ENCODE measurements at regions not wholly inside any gene's neighbourhood (a gene's known extent, or its start where the extent isn't known, plus 50 kb on each side); places are given as distances from the start of the nearest gene placed in this dataset.

GRCh38 chr3:99145031-99145430 is 243.5 kb upstream of the DCBLD2 start:
- no peaks in the 10 kb centered on the region for H3K36me3 ChIP-seq (ENCODE audit: low read length)
- H3K9me2 ChIP-seq (replicated peaks; ENCODE audit: insufficient read depth, low read length) = no peaks in the 10 kb centered on the region
- no peak overlapping the region for H3K9ac ChIP-seq (ENCODE audit: low read length)
- no peaks in the 10 kb centered on the region for H4K20me1 ChIP-seq (ENCODE audit: low read depth, low read length)
- no peaks in the 10 kb centered on the region for H3K9me3 ChIP-seq (ENCODE audit: insufficient read depth, low read length)
- H3K4me2 ChIP-seq (ENCODE audit: low read depth, low read length, poor library complexity, severe bottlenecking) = no peak overlapping the region
- no peaks in the 10 kb centered on the region for H3K79me2 ChIP-seq (ENCODE audit: insufficient read depth, low read length)
- H3K4me3 ChIP-seq (ENCODE audit: insufficient read depth, low read length, poor library complexity, severe bottlenecking) = no peak overlapping the region
- TF ChIP-seq CTCF (IDR thresholded peaks at IDR 0.05; ENCODE audit: insufficient read depth, low read length, poor library complexity, severe bottlenecking) (no peak), EZH2phosphoT487 (conservative IDR thresholded peaks at IDR 0.05; ENCODE audit: low read length) (no peak)
- no peaks in the 10 kb centered on the region for H3F3A ChIP-seq (ENCODE audit: insufficient read depth)
- H3K27me3 ChIP-seq (ENCODE audit: low read length) = no peaks in the 10 kb centered on the region
- H2AFZ ChIP-seq (ENCODE audit: low read depth, low read length, severe bottlenecking) = no peak overlapping the region
- no peak overlapping the region for H3K27ac ChIP-seq (ENCODE audit: low read depth, low read length)

- no peak overlapping the region for H3K27ac ChIP-seq (ENCODE audit: low read depth, low read length)
- H2AFZ ChIP-seq (ENCODE audit: low read depth, low read length, severe bottlenecking) = no peak overlapping the region
- no peak overlapping the region for H3K9ac ChIP-seq (ENCODE audit: low read length)
- H4K20me1 ChIP-seq (ENCODE audit: low read depth, low read length) = no peaks in the 10 kb centered on the region
- no peaks in the 10 kb centered on the region for H3K79me2 ChIP-seq (ENCODE audit: insufficient read depth, low read length)
- no peaks in the 10 kb centered on the region for H3K9me3 ChIP-seq (ENCODE audit: insufficient read depth, low read length)
- H3F3A ChIP-seq (ENCODE audit: insufficient read depth) = no peaks in the 10 kb centered on the region
- no peaks in the 10 kb centered on the region for H3K9me2 ChIP-seq (replicated peaks; ENCODE audit: insufficient read depth, low read length)
- TF ChIP-seq EZH2phosphoT487 (conservative IDR thresholded peaks at IDR 0.05; ENCODE audit: low read length) = no peak
- no peak for TF ChIP-seq CTCF (IDR thresholded peaks at IDR 0.05; ENCODE audit: insufficient read depth, low read length, poor library complexity, severe bottlenecking)
- no peaks in the 10 kb centered on the region for H3K27me3 ChIP-seq (ENCODE audit: low read length)
- H3K4me3 ChIP-seq (ENCODE audit: insufficient read depth, low read length, poor library complexity, severe bottlenecking) = no peak overlapping the region
- H3K36me3 ChIP-seq (ENCODE audit: low read length) = no peaks in the 10 kb centered on the region
- H3K4me2 ChIP-seq (ENCODE audit: low read depth, low read length, poor library complexity, severe bottlenecking) = no peak overlapping the region
Measured at GRCh38 chr3:99143493-99143892, 242.0 kb upstream of the DCBLD2 start.

DNA sequence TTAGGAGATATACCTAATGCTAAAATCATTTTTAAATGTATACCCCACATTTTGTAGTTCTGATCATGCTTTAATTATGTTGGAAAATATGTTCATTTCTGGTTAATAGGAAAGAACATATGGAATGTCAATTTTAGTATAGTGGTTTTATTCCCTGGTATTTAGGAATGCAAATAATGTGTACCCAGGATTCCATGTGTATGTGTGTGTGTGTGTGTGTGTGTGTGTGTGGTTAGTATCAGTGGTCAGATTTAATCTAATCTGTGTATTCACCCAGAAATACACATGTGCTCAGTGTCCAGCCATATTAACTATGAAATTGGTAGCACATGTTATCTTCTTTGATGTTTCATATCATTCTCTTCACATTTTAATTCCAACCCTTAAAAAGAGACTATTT is 233.5 kb upstream of the DCBLD2 start:
- Histone ChIP-seq H3K9ac (ENCODE audit: low read length) (no peak overlapping the region), H3K9me3 (ENCODE audit: insufficient read depth, low read length) (no peaks in the 10 kb centered on the region), H3F3A (ENCODE audit: insufficient read depth) (no peaks in the 10 kb centered on the region), H3K27me3 (ENCODE audit: low read length) (no peaks in the 10 kb centered on the region), H4K20me1 (ENCODE audit: low read depth, low read length) (no peaks in the 10 kb centered on the region), H3K27ac (ENCODE audit: low read depth, low read length) (no peak overlapping the region), H3K9me2 (replicated peaks; ENCODE audit: insufficient read depth, low read length) (no peaks in the 10 kb centered on the region), H3K4me2 (ENCODE audit: low read depth, low read length, poor library complexity, severe bottlenecking) (no peak overlapping the region), H3K79me2 (ENCODE audit: insufficient read depth, low read length) (no peaks in the 10 kb centered on the region), H2AFZ (ENCODE audit: low read depth, low read length, severe bottlenecking) (no peak overlapping the region), H3K4me3 (ENCODE audit: insufficient read depth, low read length, poor library complexity, severe bottlenecking) (no peak overlapping the region), H3K36me3 (ENCODE audit: low read length) (no peaks in the 10 kb centered on the region)
- TF ChIP-seq CTCF (IDR thresholded peaks at IDR 0.05; ENCODE audit: insufficient read depth, low read length, poor library complexity, severe bottlenecking) (no peak), EZH2phosphoT487 (conservative IDR thresholded peaks at IDR 0.05; ENCODE audit: low read length) (no peak)

GRCh38 chr3:99131876-99132275 is 230.4 kb upstream of the DCBLD2 start:
- no peaks in the 10 kb centered on the region for H3K9me2 ChIP-seq (replicated peaks; ENCODE audit: insufficient read depth, low read length)
- no peak for TF ChIP-seq EZH2phosphoT487 (conservative IDR thresholded peaks at IDR 0.05; ENCODE audit: low read length)
- TF ChIP-seq CTCF (IDR thresholded peaks at IDR 0.05; ENCODE audit: insufficient read depth, low read length, poor library complexity, severe bottlenecking) = no peak
- no peak overlapping the region for H3K4me2 ChIP-seq (ENCODE audit: low read depth, low read length, poor library complexity, severe bottlenecking)
- H3K27ac ChIP-seq (ENCODE audit: low read depth, low read length) = no peak overlapping the region
- H3K4me3 ChIP-seq (ENCODE audit: insufficient read depth, low read length, poor library complexity, severe bottlenecking) = no peak overlapping the region
- no peaks in the 10 kb centered on the region for H4K20me1 ChIP-seq (ENCODE audit: low read depth, low read length)
- no peak overlapping the region for H2AFZ ChIP-seq (ENCODE audit: low read depth, low read length, severe bottlenecking)
- no peaks in the 10 kb centered on the region for H3K27me3 ChIP-seq (ENCODE audit: low read length)
- H3K9me3 ChIP-seq (ENCODE audit: insufficient read depth, low read length) = no peaks in the 10 kb centered on the region
- H3K79me2 ChIP-seq (ENCODE audit: insufficient read depth, low read length) = no peaks in the 10 kb centered on the region
- H3K9ac ChIP-seq (ENCODE audit: low read length) = no peak overlapping the region
- no peaks in the 10 kb centered on the region for H3K36me3 ChIP-seq (ENCODE audit: low read length)
- no peaks in the 10 kb centered on the region for H3F3A ChIP-seq (ENCODE audit: insufficient read depth)

Data from SU-DHL-6 (cell line).